ENCODE measurements at regions not wholly inside any gene's neighbourhood (a gene's known extent, or its start where the extent isn't known, plus 50 kb on each side); places are given as distances from the start of the nearest gene placed in this dataset.

- TF ChIP-seq EZH2phosphoT487 (IDR thresholded peaks at IDR 0.05; ENCODE audit: borderline replicate concordance) = no peak
- no peak for TF ChIP-seq CTCF (conservative IDR thresholded peaks at IDR 0.05; ENCODE audit: low read length)
- H3K27me3 ChIP-seq (ENCODE audit: insufficient read depth, low read length, poor library complexity, severe bottlenecking) = no peaks in the 10 kb centered on the region
- H3K9ac ChIP-seq (ENCODE audit: low read depth, low read length, poor library complexity, severe bottlenecking) = no peak overlapping the region
- no peaks in the 10 kb centered on the region for H3K9me2 ChIP-seq (replicated peaks; ENCODE audit: low read depth, low read length)
- H3K9me3 ChIP-seq (ENCODE audit: insufficient read depth, low read depth, low read length) = no peaks in the 10 kb centered on the region
- H3F3A ChIP-seq (ENCODE audit: low read depth) = no peaks in the 10 kb centered on the region
- no peak overlapping the region for H3K4me3 ChIP-seq (ENCODE audit: low read length, poor library complexity, severe bottlenecking)
- H2AFZ ChIP-seq (ENCODE audit: low read length) = no peak overlapping the region
- no peaks in the 10 kb centered on the region for H3K36me3 ChIP-seq (ENCODE audit: insufficient read depth, low read length)
- H4K20me1 ChIP-seq (ENCODE audit: insufficient read depth, low read length, poor library complexity, severe bottlenecking) = no peaks in the 10 kb centered on the region
- no peaks in the 10 kb centered on the region for H3K4me1 ChIP-seq (ENCODE audit: insufficient read depth, low read length, poor library complexity, severe bottlenecking)
- no peak overlapping the region for H3K4me2 ChIP-seq (ENCODE audit: low read depth, low read length, poor library complexity, severe bottlenecking)
- H3K79me2 ChIP-seq (ENCODE audit: insufficient read depth, low read length) = no peaks in the 10 kb centered on the region
Measured at GRCh38 chr4:147334478-147334877, 146.4 kb upstream of the EDNRA start.

- TF ChIP-seq EZH2phosphoT487 (IDR thresholded peaks at IDR 0.05; ENCODE audit: borderline replicate concordance) (no peak), CTCF (conservative IDR thresholded peaks at IDR 0.05; ENCODE audit: low read length) (no peak)
- H3K9ac ChIP-seq (ENCODE audit: low read depth, low read length, poor library complexity, severe bottlenecking) = no peak overlapping the region
- no peaks in the 10 kb centered on the region for H4K20me1 ChIP-seq (ENCODE audit: insufficient read depth, low read length, poor library complexity, severe bottlenecking)
- no peak overlapping the region for H2AFZ ChIP-seq (ENCODE audit: low read length)
- H3K36me3 ChIP-seq (ENCODE audit: insufficient read depth, low read length) = no peaks in the 10 kb centered on the region
- H3K4me2 ChIP-seq (ENCODE audit: low read depth, low read length, poor library complexity, severe bottlenecking) = no peak overlapping the region
- no peaks in the 10 kb centered on the region for H3K79me2 ChIP-seq (ENCODE audit: insufficient read depth, low read length)
- no peaks in the 10 kb centered on the region for H3K9me2 ChIP-seq (replicated peaks; ENCODE audit: low read depth, low read length)
- H3K9me3 ChIP-seq (ENCODE audit: insufficient read depth, low read depth, low read length) = no peaks in the 10 kb centered on the region
- H3K4me1 ChIP-seq (ENCODE audit: insufficient read depth, low read length, poor library complexity, severe bottlenecking) = no peaks in the 10 kb centered on the region
- no peaks in the 10 kb centered on the region for H3F3A ChIP-seq (ENCODE audit: low read depth)
- no peaks in the 10 kb centered on the region for H3K27me3 ChIP-seq (ENCODE audit: insufficient read depth, low read length, poor library complexity, severe bottlenecking)
- H3K4me3 ChIP-seq (ENCODE audit: low read length, poor library complexity, severe bottlenecking) = no peak overlapping the region
Measured at GRCh38 chr4:147335183-147335582, 145.7 kb upstream of the EDNRA start.

GRCh38 chr4:147336252-147336651, 144.6 kb upstream of the EDNRA start:
- no peaks in the 10 kb centered on the region for H3K4me1 ChIP-seq (ENCODE audit: insufficient read depth, low read length, poor library complexity, severe bottlenecking)
- no peaks in the 10 kb centered on the region for H4K20me1 ChIP-seq (ENCODE audit: insufficient read depth, low read length, poor library complexity, severe bottlenecking)
- H3K9ac ChIP-seq (ENCODE audit: low read depth, low read length, poor library complexity, severe bottlenecking) = no peak overlapping the region
- H3K9me2 ChIP-seq (replicated peaks; ENCODE audit: low read depth, low read length) = no peaks in the 10 kb centered on the region
- H2AFZ ChIP-seq (ENCODE audit: low read length) = no peak overlapping the region
- no peaks in the 10 kb centered on the region for H3K27me3 ChIP-seq (ENCODE audit: insufficient read depth, low read length, poor library complexity, severe bottlenecking)
- H3K9me3 ChIP-seq (ENCODE audit: insufficient read depth, low read depth, low read length) = no peaks in the 10 kb centered on the region
- H3K4me3 ChIP-seq (ENCODE audit: low read length, poor library complexity, severe bottlenecking) = no peak overlapping the region
- no peaks in the 10 kb centered on the region for H3F3A ChIP-seq (ENCODE audit: low read depth)
- H3K4me2 ChIP-seq (ENCODE audit: low read depth, low read length, poor library complexity, severe bottlenecking) = no peak overlapping the region
- H3K79me2 ChIP-seq (ENCODE audit: insufficient read depth, low read length) = no peaks in the 10 kb centered on the region
- no peak for TF ChIP-seq EZH2phosphoT487 (IDR thresholded peaks at IDR 0.05; ENCODE audit: borderline replicate concordance)
- no peaks in the 10 kb centered on the region for H3K36me3 ChIP-seq (ENCODE audit: insufficient read depth, low read length)

GRCh38 chr4:147339100-147339499, 141.8 kb upstream of the EDNRA start:
- H2AFZ ChIP-seq (ENCODE audit: low read length) = no peak overlapping the region
- no peaks in the 10 kb centered on the region for H3F3A ChIP-seq (ENCODE audit: low read depth)
- no peak overlapping the region for H3K9ac ChIP-seq (ENCODE audit: low read depth, low read length, poor library complexity, severe bottlenecking)
- H3K27me3 ChIP-seq (ENCODE audit: insufficient read depth, low read length, poor library complexity, severe bottlenecking) = no peaks in the 10 kb centered on the region
- no peaks in the 10 kb centered on the region for H3K9me2 ChIP-seq (replicated peaks; ENCODE audit: low read depth, low read length)
- H3K4me2 ChIP-seq (ENCODE audit: low read depth, low read length, poor library complexity, severe bottlenecking) = no peak overlapping the region
- no peaks in the 10 kb centered on the region for H3K36me3 ChIP-seq (ENCODE audit: insufficient read depth, low read length)
- H3K4me1 ChIP-seq (ENCODE audit: insufficient read depth, low read length, poor library complexity, severe bottlenecking) = no peaks in the 10 kb centered on the region
- no peak overlapping the region for H3K4me3 ChIP-seq (ENCODE audit: low read length, poor library complexity, severe bottlenecking)
- H4K20me1 ChIP-seq (ENCODE audit: insufficient read depth, low read length, poor library complexity, severe bottlenecking) = no peaks in the 10 kb centered on the region
- TF ChIP-seq EZH2phosphoT487 (IDR thresholded peaks at IDR 0.05; ENCODE audit: borderline replicate concordance) (no peak), CTCF (conservative IDR thresholded peaks at IDR 0.05; ENCODE audit: low read length) (no peak)
- H3K79me2 ChIP-seq (ENCODE audit: insufficient read depth, low read length) = no peaks in the 10 kb centered on the region
- H3K9me3 ChIP-seq (ENCODE audit: insufficient read depth, low read depth, low read length) = no peaks in the 10 kb centered on the region

Measured in Loucy (cell line).